ENCODE measurements at regions not wholly inside any gene's neighbourhood (a gene's known extent, or its start where the extent isn't known, plus 50 kb on each side); places are given as distances from the start of the nearest gene placed in this dataset.

- intact Hi-C loops (cut with DNase I): no loop called here
- no peaks in the 10 kb centered on the region for H3K27me3 ChIP-seq (ENCODE audit: control insufficient read depth, insufficient read depth)
- 84% methylated on average over 4 of the region's 4 CpGs for WGBS
- no peak overlapping the region for H3K27ac ChIP-seq (ENCODE audit: low read length)
- H3K9me3 ChIP-seq (ENCODE audit: control insufficient read depth, low read length): no peaks in the 10 kb centered on the region
- no peaks in the 10 kb centered on the region for H3K4me1 ChIP-seq (ENCODE audit: control insufficient read depth, insufficient read depth, low read length)
- H3K4me3 ChIP-seq (ENCODE audit: low read length): no peak overlapping the region
- no peak for DNase-seq
- no peak for ATAC-seq
Measured at GRCh38 chr3:5729852-5730251, 542.3 kb downstream of the EDEM1 start.

GRCh38 chr3:5731100-5731499, 543.6 kb downstream of the EDEM1 start:
- WGBS: 40% methylated on average over 2 of the region's 2 CpGs
- intact Hi-C loops (cut with DNase I): no loop called here
- no peaks in the 10 kb centered on the region for H3K27me3 ChIP-seq (ENCODE audit: control insufficient read depth, insufficient read depth)
- ATAC-seq (no peak), DNase-seq (no peak)
- H3K4me1 ChIP-seq (ENCODE audit: control insufficient read depth, insufficient read depth, low read length): no peaks in the 10 kb centered on the region
- no peaks in the 10 kb centered on the region for H3K9me3 ChIP-seq (ENCODE audit: control insufficient read depth, low read length)
- no peak overlapping the region for H3K27ac ChIP-seq (ENCODE audit: low read length)
- H3K4me3 ChIP-seq (ENCODE audit: low read length): no peak overlapping the region

GRCh38 chr3:5732081-5732480, 544.6 kb downstream of the EDEM1 start:
- no peaks in the 10 kb centered on the region for H3K9me3 ChIP-seq (ENCODE audit: control insufficient read depth, low read length)
- H3K4me3 ChIP-seq (ENCODE audit: low read length): no peak overlapping the region
- H3K27ac ChIP-seq (ENCODE audit: low read length): no peak overlapping the region
- DNase-seq (no peak), ATAC-seq (no peak)
- peaks cover 2% of the 10 kb centered on the region for H3K4me1 ChIP-seq (ENCODE audit: control insufficient read depth, insufficient read depth, low read length)
- WGBS: 41% methylated on average over 2 of the region's 2 CpGs
- no peaks in the 10 kb centered on the region for H3K27me3 ChIP-seq (ENCODE audit: control insufficient read depth, insufficient read depth)
- intact Hi-C loops (cut with DNase I): no loop called here

- Histone ChIP-seq H3K4me3 (ENCODE audit: low read length) (no peak overlapping the region), H3K27me3 (ENCODE audit: control insufficient read depth, insufficient read depth) (no peaks in the 10 kb centered on the region), H3K27ac (ENCODE audit: low read length) (no peak overlapping the region), H3K9me3 (ENCODE audit: control insufficient read depth, low read length) (no peaks in the 10 kb centered on the region), H3K4me1 (ENCODE audit: control insufficient read depth, insufficient read depth, low read length) (peaks cover 2% of the 10 kb centered on the region)
- 86% methylated on average over 4 of the region's 4 CpGs for WGBS
- DNase-seq (no peak), ATAC-seq (no peak)
- intact Hi-C loops (cut with DNase I): no loop called here
Measured at GRCh38 chr3:5733995-5734394, 546.5 kb downstream of the EDEM1 start.

- no peak for DNase-seq
- ATAC-seq: no peak
- Histone ChIP-seq H3K27ac (ENCODE audit: low read length) (no peak overlapping the region), H3K27me3 (ENCODE audit: control insufficient read depth, insufficient read depth) (no peaks in the 10 kb centered on the region), H3K9me3 (ENCODE audit: control insufficient read depth, low read length) (no peaks in the 10 kb centered on the region), H3K4me1 (ENCODE audit: control insufficient read depth, insufficient read depth, low read length) (peaks cover 2% of the 10 kb centered on the region), H3K4me3 (ENCODE audit: low read length) (no peak overlapping the region)
- 66% methylated on average over 6 of the region's 6 CpGs for WGBS
- intact Hi-C loops (cut with DNase I): no loop called here
Measured at GRCh38 chr3:5735896-5736295, 548.4 kb downstream of the EDEM1 start.

- Histone ChIP-seq H3K27ac (ENCODE audit: low read length) (no peak overlapping the region), H3K9me3 (ENCODE audit: control insufficient read depth, low read length) (no peaks in the 10 kb centered on the region), H3K4me1 (ENCODE audit: control insufficient read depth, insufficient read depth, low read length) (peaks cover 2% of the 10 kb centered on the region), H3K27me3 (ENCODE audit: control insufficient read depth, insufficient read depth) (no peaks in the 10 kb centered on the region), H3K4me3 (ENCODE audit: low read length) (no peak overlapping the region)
- DNase-seq (no peak), ATAC-seq (no peak)
- intact Hi-C loops (cut with DNase I): no loop called here
- WGBS: 78% methylated on average over 3 of the region's 3 CpGs
Measured at GRCh38 chr3:5739299-5739935, 551.9 kb downstream of the EDEM1 start.

- Histone ChIP-seq H3K27me3 (ENCODE audit: control insufficient read depth, insufficient read depth) (no peaks in the 10 kb centered on the region), H3K27ac (ENCODE audit: low read length) (no peak overlapping the region), H3K4me1 (ENCODE audit: control insufficient read depth, insufficient read depth, low read length) (peaks cover 2% of the 10 kb centered on the region), H3K4me3 (ENCODE audit: low read length) (no peak overlapping the region), H3K9me3 (ENCODE audit: control insufficient read depth, low read length) (no peaks in the 10 kb centered on the region)
- WGBS: 74% methylated on average over 2 of the region's 2 CpGs
- intact Hi-C loops (cut with DNase I): no loop called here
- no peak for DNase-seq
- no peak for ATAC-seq
Measured at GRCh38 chr3:5739949-5740348, 552.4 kb downstream of the EDEM1 start.

GRCh38 chr3:5741017-5741416, 553.5 kb downstream of the EDEM1 start:
- H3K4me3 ChIP-seq (ENCODE audit: low read length): no peak overlapping the region
- no peak for DNase-seq
- intact Hi-C loops (cut with DNase I): no loop called here
- 85% methylated on average over 4 of the region's 4 CpGs for WGBS
- no peaks in the 10 kb centered on the region for H3K27me3 ChIP-seq (ENCODE audit: control insufficient read depth, insufficient read depth)
- ATAC-seq: no peak
- no peak overlapping the region for H3K27ac ChIP-seq (ENCODE audit: low read length)
- H3K9me3 ChIP-seq (ENCODE audit: control insufficient read depth, low read length): no peaks in the 10 kb centered on the region
- H3K4me1 ChIP-seq (ENCODE audit: control insufficient read depth, insufficient read depth, low read length): peaks cover 2% of the 10 kb centered on the region

GRCh38 chr3:5750091-5750490, 562.6 kb downstream of the EDEM1 start:
- DNase-seq: no peak
- Histone ChIP-seq H3K9me3 (ENCODE audit: control insufficient read depth, low read length) (no peaks in the 10 kb centered on the region), H3K27ac (ENCODE audit: low read length) (no peak overlapping the region), H3K4me3 (ENCODE audit: low read length) (no peak overlapping the region), H3K27me3 (ENCODE audit: control insufficient read depth, insufficient read depth) (no peaks in the 10 kb centered on the region), H3K4me1 (ENCODE audit: control insufficient read depth, insufficient read depth, low read length) (no peaks in the 10 kb centered on the region)
- WGBS: 81% methylated on average over 3 of the region's 3 CpGs
- intact Hi-C loops (cut with DNase I): no loop called here
- no peak for ATAC-seq

- no peaks in the 10 kb centered on the region for H3K4me1 ChIP-seq (ENCODE audit: control insufficient read depth, insufficient read depth, low read length)
- no peak overlapping the region for H3K4me3 ChIP-seq (ENCODE audit: low read length)
- DNase-seq (no peak), ATAC-seq (no peak)
- intact Hi-C loops (cut with DNase I): no loop called here
- H3K27me3 ChIP-seq (ENCODE audit: control insufficient read depth, insufficient read depth): no peaks in the 10 kb centered on the region
- H3K9me3 ChIP-seq (ENCODE audit: control insufficient read depth, low read length): no peaks in the 10 kb centered on the region
- H3K27ac ChIP-seq (ENCODE audit: low read length): no peak overlapping the region
- 88% methylated on average over 3 of the region's 3 CpGs for WGBS
Measured at GRCh38 chr3:5750874-5751640, 563.5 kb downstream of the EDEM1 start.

GRCh38 chr3:5754602-5755001, 567.1 kb downstream of the EDEM1 start:
- WGBS: 31% methylated on average over 2 of the region's 2 CpGs
- H3K27me3 ChIP-seq (ENCODE audit: control insufficient read depth, insufficient read depth): no peaks in the 10 kb centered on the region
- no peaks in the 10 kb centered on the region for H3K4me1 ChIP-seq (ENCODE audit: control insufficient read depth, insufficient read depth, low read length)
- H3K4me3 ChIP-seq (ENCODE audit: low read length): no peak overlapping the region
- DNase-seq (peak in 2 of 3 donors; percentile 33 to 61), ATAC-seq (peak in 1 of 2 donors; percentile 45)
- intact Hi-C loops (cut with DNase I): no loop called here
- no peaks in the 10 kb centered on the region for H3K9me3 ChIP-seq (ENCODE audit: control insufficient read depth, low read length)
- no peak overlapping the region for H3K27ac ChIP-seq (ENCODE audit: low read length)

Measured in right cardiac atrium (tissue), 5 donors.